ENCODE measurements at regions not wholly inside any gene's neighbourhood (a gene's known extent, or its start where the extent isn't known, plus 50 kb on each side); places are given as distances from the start of the nearest gene placed in this dataset.

- TF ChIP-seq CTCF (IDR thresholded peaks at IDR 0.05) (no peak), POLR2A (IDR thresholded peaks at IDR 0.05) (no peak)
These were observed 81.4 kb upstream of the ARID2 start for GRCh38 chr12:45648070-45648469.
